ENCODE measurements at regions not wholly inside any gene's neighbourhood (a gene's known extent, or its start where the extent isn't known, plus 50 kb on each side); places are given as distances from the start of the nearest gene placed in this dataset.

GRCh38 chr20:48381353-48382120 is 446.3 kb downstream of the PREX1 start:
- POLR2A ChIA-PET, result no interaction called here
- TF ChIP-seq CTCF (IDR thresholded peaks at IDR 0.05; ENCODE audit: insufficient read depth in 1 of 2, low read depth in 1 of 2, low read length in 1 of 2, severe bottlenecking in 1 of 2, unreplicated experiment in 1 of 2), result no peak

GRCh38 chr20:48380661-48381060 is 447.1 kb downstream of the PREX1 start:
- no peak overlapping the region for H3K27ac Mint-ChIP-seq (ENCODE audit: unreplicated experiment)
- no peaks in the 10 kb centered on the region for H3K36me3 Mint-ChIP-seq (ENCODE audit: insufficient read depth, unreplicated experiment)
- no peak for TF ChIP-seq CTCF (IDR thresholded peaks at IDR 0.05; ENCODE audit: insufficient read depth in 1 of 2, low read depth in 1 of 2, low read length in 1 of 2, severe bottlenecking in 1 of 2, unreplicated experiment in 1 of 2)

More at GRCh38 chr20:48381353-48382120, 446.3 kb downstream of the PREX1 start:
- H3K4me1 ChIP-seq, result peaks cover 9% of the 10 kb centered on the region; the same call in 1 of the 2 replicates
- no peak for DNase-seq
- no peaks in the 10 kb centered on the region for H3K9me3 ChIP-seq
- H3K27me3 ChIP-seq (replicated peaks; ENCODE audit: control insufficient read depth, insufficient read depth, low read length), result no peaks in the 10 kb centered on the region
- Mint-ChIP-seq H3K4me3 (ENCODE audit: unreplicated experiment) (no peak overlapping the region), H3K36me3 (ENCODE audit: insufficient read depth, unreplicated experiment) (no peaks in the 10 kb centered on the region), H3K9me3 (ENCODE audit: unreplicated experiment) (no peaks in the 10 kb centered on the region), H3K27me3 (ENCODE audit: insufficient read depth, unreplicated experiment) (no peaks in the 10 kb centered on the region), H3K27ac (ENCODE audit: unreplicated experiment) (no peak overlapping the region), H3K4me1 (ENCODE audit: low read depth, unreplicated experiment) (peaks cover 12% of the 10 kb centered on the region)
- CTCF ChIA-PET, result interaction anchor here (0.5 kb wide), 1 partner anchor 83 kb away, joined by 5 read pairs; no protein-coding TSS in a partner anchor
- intact Hi-C loops (cut with micrococcal nuclease; ENCODE audit: unreplicated experiment), result no loop called here
- no TSS peak for BruUV-seq (replicated peaks)
- no peaks in the 10 kb centered on the region for H3K36me3 ChIP-seq (ENCODE audit: control insufficient read depth, insufficient read depth, low read length)
- H3K4me3 ChIP-seq (ENCODE audit: low read depth, low read length), result no peak overlapping the region

GRCh38 chr20:48378976-48379675 is 448.7 kb downstream of the PREX1 start:
- peaks cover 13% of the 10 kb centered on the region; the same call in 1 of the 2 replicates for H3K4me1 ChIP-seq
- no peak overlapping the region for H3K4me3 ChIP-seq (ENCODE audit: low read depth, low read length)
- H3K36me3 ChIP-seq (ENCODE audit: control insufficient read depth, insufficient read depth, low read length), result no peaks in the 10 kb centered on the region
- BruUV-seq (replicated peaks), result no TSS peak
- intact Hi-C loops (cut with micrococcal nuclease; ENCODE audit: unreplicated experiment), result no loop called here
- ChIA-PET CTCF (interaction anchor here (1.4 to 1.5 kb wide), 1 partner anchor 241 kb away, joined by 5 to 7 read pairs; no protein-coding TSS in a partner anchor), POLR2A (no interaction called here)
- H3K27me3 ChIP-seq (replicated peaks; ENCODE audit: control insufficient read depth, insufficient read depth, low read length), result no peaks in the 10 kb centered on the region
- H3K9me3 Mint-ChIP-seq (ENCODE audit: unreplicated experiment), result no peaks in the 10 kb centered on the region
- H3K4me1 Mint-ChIP-seq (ENCODE audit: low read depth, unreplicated experiment), result peaks cover 24% of the 10 kb centered on the region
- DNase-seq, result no peak
- H3K27ac Mint-ChIP-seq (ENCODE audit: unreplicated experiment), result no peak overlapping the region
- no peaks in the 10 kb centered on the region for H3K9me3 ChIP-seq
- no peak for TF ChIP-seq CTCF (IDR thresholded peaks at IDR 0.05; ENCODE audit: insufficient read depth in 1 of 2, low read depth in 1 of 2, low read length in 1 of 2, severe bottlenecking in 1 of 2, unreplicated experiment in 1 of 2)
- no peaks in the 10 kb centered on the region for H3K36me3 Mint-ChIP-seq (ENCODE audit: insufficient read depth, unreplicated experiment)
- no peaks in the 10 kb centered on the region for H3K27me3 Mint-ChIP-seq (ENCODE audit: insufficient read depth, unreplicated experiment)
- no peak overlapping the region for H3K4me3 Mint-ChIP-seq (ENCODE audit: unreplicated experiment)

More at GRCh38 chr20:48380661-48381060, 447.1 kb downstream of the PREX1 start:
- intact Hi-C loops (cut with micrococcal nuclease; ENCODE audit: unreplicated experiment), result no loop called here
- peaks cover 14% of the 10 kb centered on the region for H3K4me1 Mint-ChIP-seq (ENCODE audit: low read depth, unreplicated experiment)
- BruUV-seq (replicated peaks), result no TSS peak
- no peaks in the 10 kb centered on the region for H3K27me3 ChIP-seq (replicated peaks; ENCODE audit: control insufficient read depth, insufficient read depth, low read length)
- H3K9me3 ChIP-seq, result no peaks in the 10 kb centered on the region
- H3K4me3 Mint-ChIP-seq (ENCODE audit: unreplicated experiment), result no peak overlapping the region
- no peaks in the 10 kb centered on the region for H3K9me3 Mint-ChIP-seq (ENCODE audit: unreplicated experiment)
- H3K36me3 ChIP-seq (ENCODE audit: control insufficient read depth, insufficient read depth, low read length), result no peaks in the 10 kb centered on the region
- H3K4me3 ChIP-seq (ENCODE audit: low read depth, low read length), result no peak overlapping the region
- POLR2A ChIA-PET, result no interaction called here
- DNase-seq, result no peak
- CTCF ChIA-PET, result interaction anchor here (1.4 kb wide), 1 partner anchor 240 kb away, joined by 5 read pairs; no protein-coding TSS in a partner anchor
- H3K4me1 ChIP-seq, result peaks cover 13% of the 10 kb centered on the region; the same call in 1 of the 2 replicates
- H3K27me3 Mint-ChIP-seq (ENCODE audit: insufficient read depth, unreplicated experiment), result no peaks in the 10 kb centered on the region

Measured in Caco-2 (cell line).